Suprapubic skin (tissue), 4 donors: ENCODE measurements at regions not wholly inside any gene's neighbourhood (a gene's known extent, or its start where the extent isn't known, plus 50 kb on each side); places are given as distances from the start of the nearest gene placed in this dataset.

ENCODE experiments used
- DNase-seq, 2 donors: peaks; one replicate each; pipeline ENCODE4 v3.0.0-alpha.2; 2019; ENCODE audit warnings: low spot score in 2 of 2
- H3K27ac ChIP-seq: fragments of 200-600 bp; sonication (generic); one replicate; pipeline ENCODE4 v1.5.1; 2019
- H3K27me3 ChIP-seq: fragments of 200-600 bp; sonication (generic); one replicate; pipeline ENCODE4 v1.5.1; 2019
- H3K36me3 ChIP-seq: fragments of 200-600 bp; sonication (generic); one replicate; pipeline ENCODE4 v1.5.1; 2019
- H3K4me1 ChIP-seq: fragments of 200-600 bp; sonication (generic); one replicate; pipeline ENCODE4 v1.5.1; 2019
- H3K4me3 ChIP-seq: fragments of 200-600 bp; sonication (generic); one replicate; pipeline ENCODE4 v1.5.1; 2019; ENCODE audit warnings: mild to moderate bottlenecking
- H3K9me3 ChIP-seq: fragments of 200-600 bp; sonication (generic); one replicate; pipeline ENCODE4 v1.5.1; 2019
- CTCF ChIP-seq, 2 donors: fragments of 200-600 bp in 1 of 2; fragments of 450-650 bp in 1 of 2; sonication (generic) in 1 of 2; IDR thresholded peaks; one replicate each; pipeline ENCODE4 v1.5.1; 2016 to 2019; ENCODE audit warnings: antibody characterized with exemption in 2 of 2, mild to moderate bottlenecking in 1 of 2, moderate library complexity in 1 of 2
- EP300 ChIP-seq: sonication (generic); formaldehyde crosslinking; IDR thresholded peaks from one replicate; pipeline ENCODE4 v1.6.1; 2017; ENCODE audit warnings: antibody characterized with exemption
- POLR2A ChIP-seq, 2 donors: fragments of 450-650 bp; IDR thresholded peaks; one replicate each; pipeline ENCODE4 v1.6.1; 2017; ENCODE audit warnings: antibody characterized with exemption in 2 of 2, mild to moderate bottlenecking in 2 of 2, moderate library complexity in 2 of 2
- POLR2AphosphoS5 ChIP-seq, 3 donors: sonication (generic); formaldehyde crosslinking; IDR thresholded peaks; one replicate each; pipeline ENCODE4 v1.6.1; 2017; ENCODE audit warnings: antibody characterized with exemption in 3 of 3
- WGBS: methylation state at CpG from one replicate; pipeline ENCODE4 v1.1.5; 2018; 5-methylcytosine and 5-hydroxymethylcytosine counted together

DNA sequence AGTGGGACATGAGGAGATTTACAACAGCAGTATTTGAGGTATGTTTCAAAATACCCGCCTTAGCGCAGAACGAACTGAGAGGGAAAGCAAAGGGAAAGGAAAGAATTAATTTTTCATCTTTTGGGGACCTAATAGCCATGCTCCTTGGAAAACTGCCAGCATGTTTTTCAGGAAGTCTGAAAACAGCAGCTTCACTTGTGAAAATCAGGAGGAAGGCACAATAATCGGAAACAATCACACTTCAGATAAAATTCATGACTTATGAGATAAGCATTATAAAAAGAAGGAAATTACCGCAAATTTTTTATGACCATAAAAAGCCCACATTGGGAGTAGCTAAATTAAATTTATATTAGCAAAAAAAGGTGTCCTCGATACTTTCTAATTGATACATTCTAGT lies 541.1 kb downstream of the HAO1 start:
- no peaks in the 10 kb centered on the region for H3K4me1 ChIP-seq
- no peak overlapping the region for H3K27ac ChIP-seq
- 63% methylated on average over 6 of the region's 6 CpGs for WGBS
- H3K27me3 ChIP-seq, result no peaks in the 10 kb centered on the region
- H3K4me3 ChIP-seq, result no peak overlapping the region
- H3K9me3 ChIP-seq, result no peaks in the 10 kb centered on the region
- TF ChIP-seq CTCF (IDR thresholded peaks at IDR 0.05) (no peak), POLR2AphosphoS5 (IDR thresholded peaks at IDR 0.05) (no peak), POLR2A (IDR thresholded peaks at IDR 0.05) (no peak)
- no peaks in the 10 kb centered on the region for H3K36me3 ChIP-seq
- no peak for DNase-seq

- no peaks in the 10 kb centered on the region for H3K36me3 ChIP-seq
- H3K4me1 ChIP-seq, result no peaks in the 10 kb centered on the region
- DNase-seq, result no peak
- no peaks in the 10 kb centered on the region for H3K9me3 ChIP-seq
- no peak for TF ChIP-seq CTCF (IDR thresholded peaks at IDR 0.05)
- no peak for TF ChIP-seq POLR2AphosphoS5 (IDR thresholded peaks at IDR 0.05)
- TF ChIP-seq EP300, result no peak
- no peak for TF ChIP-seq POLR2A (IDR thresholded peaks at IDR 0.05)
- H3K4me3 ChIP-seq, result no peak overlapping the region
- H3K27me3 ChIP-seq, result no peaks in the 10 kb centered on the region
- H3K27ac ChIP-seq, result no peak overlapping the region
- WGBS, result 69% methylated on average over 3 of the region's 3 CpGs
These were observed 540.7 kb downstream of the HAO1 start for GRCh38 chr20:7399575-7399974.

GRCh38 chr20:7406671-7407070 lies 533.6 kb downstream of the HAO1 start:
- Histone ChIP-seq H3K27ac (no peak overlapping the region), H3K36me3 (no peaks in the 10 kb centered on the region), H3K9me3 (no peaks in the 10 kb centered on the region), H3K4me3 (no peak overlapping the region), H3K4me1 (no peaks in the 10 kb centered on the region), H3K27me3 (no peaks in the 10 kb centered on the region)
- WGBS, result 77% methylated on average over 1 of the region's 1 CpG
- TF ChIP-seq EP300, result no peak
- TF ChIP-seq POLR2AphosphoS5 (IDR thresholded peaks at IDR 0.05), result no peak
- no peak for TF ChIP-seq CTCF (IDR thresholded peaks at IDR 0.05)
- TF ChIP-seq POLR2A (IDR thresholded peaks at IDR 0.05), result no peak
- DNase-seq, result no peak

GRCh38 chr20:7410150-7410549 lies 530.1 kb downstream of the HAO1 start:
- Histone ChIP-seq H3K9me3 (no peaks in the 10 kb centered on the region), H3K4me1 (no peaks in the 10 kb centered on the region), H3K4me3 (no peak overlapping the region), H3K36me3 (no peaks in the 10 kb centered on the region), H3K27ac (no peak overlapping the region), H3K27me3 (no peaks in the 10 kb centered on the region)
- 75% methylated on average over 3 of the region's 3 CpGs for WGBS
- no peak for TF ChIP-seq POLR2A (IDR thresholded peaks at IDR 0.05)
- no peak for DNase-seq

GRCh38 chr20:7411075-7411474 lies 529.2 kb downstream of the HAO1 start:
- Histone ChIP-seq H3K36me3 (no peaks in the 10 kb centered on the region), H3K4me3 (no peak overlapping the region), H3K4me1 (no peaks in the 10 kb centered on the region), H3K27ac (no peak overlapping the region), H3K9me3 (no peaks in the 10 kb centered on the region), H3K27me3 (no peaks in the 10 kb centered on the region)
- 79% methylated on average over 5 of the region's 5 CpGs for WGBS
- no peak for DNase-seq
- no peak for TF ChIP-seq EP300
- no peak for TF ChIP-seq POLR2AphosphoS5 (IDR thresholded peaks at IDR 0.05)
- no peak for TF ChIP-seq POLR2A (IDR thresholded peaks at IDR 0.05)
- no peak for TF ChIP-seq CTCF (IDR thresholded peaks at IDR 0.05)

DNA sequence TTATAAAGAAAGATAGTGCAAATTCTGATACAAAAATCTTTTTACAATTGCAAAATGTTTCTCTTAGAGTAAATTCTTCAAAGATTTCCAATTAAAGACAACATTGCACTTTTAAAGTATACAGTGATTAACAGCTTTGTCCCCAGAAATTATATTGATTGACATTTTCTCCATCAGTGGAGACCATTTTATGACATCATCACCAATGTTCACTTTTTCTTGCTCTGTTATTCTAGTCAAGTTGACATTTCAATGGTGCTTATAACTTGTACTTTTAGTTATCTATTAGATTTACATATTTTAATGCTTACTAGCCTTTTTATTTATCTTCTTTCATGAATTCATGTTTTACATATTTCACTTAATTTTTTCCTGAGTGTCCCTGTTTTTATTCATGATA lies 524.8 kb downstream of the HAO1 start:
- Histone ChIP-seq H3K27ac (no peak overlapping the region), H3K36me3 (no peaks in the 10 kb centered on the region), H3K27me3 (no peaks in the 10 kb centered on the region), H3K4me1 (no peaks in the 10 kb centered on the region), H3K4me3 (no peak overlapping the region), H3K9me3 (no peaks in the 10 kb centered on the region)
- TF ChIP-seq CTCF (IDR thresholded peaks at IDR 0.05) (no peak), POLR2AphosphoS5 (IDR thresholded peaks at IDR 0.05) (no peak), EP300 (no peak), POLR2A (IDR thresholded peaks at IDR 0.05) (no peak)
- no peak for DNase-seq
